Gastrocnemius medialis (tissue), 4 donors: ENCODE measurements at regions not wholly inside any gene's neighbourhood (a gene's known extent, or its start where the extent isn't known, plus 50 kb on each side); places are given as distances from the start of the nearest gene placed in this dataset.

Source experiments
- ATAC-seq, 2 donors: fragments of 150-250 bp; one replicate each; pipeline ENCODE4 v1.9.1; 2016
- DNase-seq, 2 donors: peaks; one replicate each; pipeline ENCODE4 v3.0.0-alpha.2; 2019
- H3K27ac ChIP-seq, 4 donors: fragments of 200-600 bp; sonication (generic); 1 replicate in 1 of 4; 2 replicates in 3 of 4; pipeline ENCODE4 v1.5.1; 2016 to 2018; ENCODE audit warnings: mild to moderate bottlenecking in 2 of 4, moderate library complexity in 1 of 4
- H3K27me3 ChIP-seq, 3 donors: fragments of 200-600 bp; sonication (generic) in 2 of 3; 1 replicate in 1 of 3; 2 replicates in 2 of 3; pipeline versions ENCODE4 v1.5.1 to v1.6.0; 2016 to 2019; ENCODE audit warnings: mild to moderate bottlenecking in 1 of 3, moderate library complexity in 1 of 3
- H3K36me3 ChIP-seq, 2 donors: fragments of 200-600 bp; sonication (generic) in 1 of 2; one replicate each; pipeline ENCODE4 v1.5.1; 2017 to 2018
- H3K4me1 ChIP-seq, 2 donors: fragments of 200-600 bp; sonication (generic) in 1 of 2; one replicate each; pipeline ENCODE4 v1.5.1; 2016 to 2017; ENCODE audit warnings: mild to moderate bottlenecking in 2 of 2
- H3K4me3 ChIP-seq, 4 donors: fragments of 200-600 bp; sonication (generic) in 3 of 4; 1 replicate in 1 of 4; 2 replicates in 3 of 4; pipeline ENCODE4 v1.5.1; 2016 to 2019; ENCODE audit warnings: mild to moderate bottlenecking in 2 of 4
- H3K9me3 ChIP-seq, 3 donors: fragments of 200-600 bp; sonication (generic) in 2 of 3; 1 replicate in 1 of 3; 2 replicates in 2 of 3; pipeline ENCODE4 v1.5.1; 2016 to 2019
- POLR2A ChIP-seq, 2 donors: fragments of 450-650 bp; IDR thresholded peaks; one replicate each; pipeline ENCODE4 v1.6.1; 2017; ENCODE audit warnings: antibody characterized with exemption in 2 of 2, mild to moderate bottlenecking in 2 of 2, moderate library complexity in 2 of 2
- in situ Hi-C, 4 donors: fragments of 200-750 bp; cut with MboI; loops; one replicate each; pipeline versions ENCODE4 v1.15.0 to v1.8.0; 2017; ENCODE audit warnings: low sequenced_read_pairs in 4 of 4
- intact Hi-C: fragments of 100-400 bp; cut with DNase I; formaldehyde crosslinking; loops from one replicate; pipeline ENCODE4 v1.15.1; 2023; ENCODE audit warnings: low total_unique reads
- TF ChIP-seq, protein P1 (sequence below), 5 experiments: fragments of 450-650 bp in 3 of 5; fragments of 200-600 bp in 2 of 5; sonication (generic) in 2 of 5; IDR thresholded peaks in 4 of 5; conservative IDR thresholded peaks in 1 of 5; 1 replicate in 4 of 5; 2 replicates in 1 of 5; pipeline ENCODE4 v1.5.1; 2016 to 2019; ENCODE audit warnings: antibody characterized with exemption in 5 of 5, mild to moderate bottlenecking in 3 of 5, moderate library complexity in 3 of 5

DNA sequence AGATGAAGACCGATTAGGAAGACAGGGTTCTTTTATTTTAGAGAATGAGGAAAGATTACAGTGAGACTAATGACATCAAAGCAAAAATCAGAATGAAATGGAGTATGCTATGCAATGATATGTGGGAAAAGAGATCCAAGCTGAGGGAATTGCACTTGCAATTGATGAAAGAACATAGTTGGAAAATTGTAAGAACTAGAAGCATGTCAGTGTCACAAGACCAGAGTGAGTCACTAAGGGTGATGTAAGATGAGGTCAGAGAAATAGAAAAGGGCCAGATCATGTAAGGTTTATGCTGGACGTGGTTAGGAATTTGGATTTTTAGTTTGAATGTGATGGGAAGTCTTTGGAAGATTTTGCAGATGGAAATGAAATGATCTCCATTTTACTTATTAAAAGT lies 1937.3 kb downstream of the OLFM4 start:
- Histone ChIP-seq H3K9me3 (no peaks in the 10 kb centered on the region), H3K36me3 (no peaks in the 10 kb centered on the region), H3K4me1 (no peaks in the 10 kb centered on the region), H3K4me3 (no peak overlapping the region), H3K27ac (no peak overlapping the region), H3K27me3 (no peaks in the 10 kb centered on the region)
- intact Hi-C loops (no loop called here), in situ Hi-C loops (no loop called here)
- no peak for TF ChIP-seq POLR2A (IDR thresholded peaks at IDR 0.05)
- no peak for DNase-seq
- ATAC-seq: no peak

DNA sequence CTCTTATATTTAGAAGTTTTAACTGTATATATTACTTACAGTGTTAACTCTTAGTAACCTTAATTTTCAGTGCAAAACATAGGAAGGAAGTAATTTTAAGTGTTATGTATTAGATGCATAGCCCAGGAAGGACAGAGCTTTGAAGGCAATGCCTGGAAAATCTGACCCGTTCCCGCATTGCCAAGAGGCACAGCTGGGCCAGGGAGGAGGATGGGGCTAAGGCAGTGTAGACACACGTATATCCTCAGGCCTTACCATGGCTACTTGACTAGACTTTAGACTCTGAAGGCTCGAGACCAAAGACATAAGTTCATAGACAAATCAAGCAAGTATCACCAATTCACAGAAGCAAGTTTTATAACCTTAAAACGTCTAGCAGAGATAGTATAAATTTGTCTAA lies 1944.2 kb downstream of the OLFM4 start:
- Histone ChIP-seq H3K4me3 (no peak overlapping the region), H3K4me1 (no peaks in the 10 kb centered on the region), H3K36me3 (no peaks in the 10 kb centered on the region), H3K27me3 (no peaks in the 10 kb centered on the region), H3K9me3 (no peaks in the 10 kb centered on the region), H3K27ac (no peak overlapping the region)
- DNase-seq (no peak), ATAC-seq (no peak)
- TF ChIP-seq POLR2A (IDR thresholded peaks at IDR 0.05): no peak
- TF ChIP-seq, protein P1, sequence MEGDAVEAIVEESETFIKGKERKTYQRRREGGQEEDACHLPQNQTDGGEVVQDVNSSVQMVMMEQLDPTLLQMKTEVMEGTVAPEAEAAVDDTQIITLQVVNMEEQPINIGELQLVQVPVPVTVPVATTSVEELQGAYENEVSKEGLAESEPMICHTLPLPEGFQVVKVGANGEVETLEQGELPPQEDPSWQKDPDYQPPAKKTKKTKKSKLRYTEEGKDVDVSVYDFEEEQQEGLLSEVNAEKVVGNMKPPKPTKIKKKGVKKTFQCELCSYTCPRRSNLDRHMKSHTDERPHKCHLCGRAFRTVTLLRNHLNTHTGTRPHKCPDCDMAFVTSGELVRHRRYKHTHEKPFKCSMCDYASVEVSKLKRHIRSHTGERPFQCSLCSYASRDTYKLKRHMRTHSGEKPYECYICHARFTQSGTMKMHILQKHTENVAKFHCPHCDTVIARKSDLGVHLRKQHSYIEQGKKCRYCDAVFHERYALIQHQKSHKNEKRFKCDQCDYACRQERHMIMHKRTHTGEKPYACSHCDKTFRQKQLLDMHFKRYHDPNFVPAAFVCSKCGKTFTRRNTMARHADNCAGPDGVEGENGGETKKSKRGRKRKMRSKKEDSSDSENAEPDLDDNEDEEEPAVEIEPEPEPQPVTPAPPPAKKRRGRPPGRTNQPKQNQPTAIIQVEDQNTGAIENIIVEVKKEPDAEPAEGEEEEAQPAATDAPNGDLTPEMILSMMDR (IDR thresholded peaks at IDR 0.05 in 4 of 5, conservative IDR thresholded peaks at IDR 0.05 in 1 of 5): no peak
- in situ Hi-C loops (no loop called here), intact Hi-C loops (no loop called here)

DNA sequence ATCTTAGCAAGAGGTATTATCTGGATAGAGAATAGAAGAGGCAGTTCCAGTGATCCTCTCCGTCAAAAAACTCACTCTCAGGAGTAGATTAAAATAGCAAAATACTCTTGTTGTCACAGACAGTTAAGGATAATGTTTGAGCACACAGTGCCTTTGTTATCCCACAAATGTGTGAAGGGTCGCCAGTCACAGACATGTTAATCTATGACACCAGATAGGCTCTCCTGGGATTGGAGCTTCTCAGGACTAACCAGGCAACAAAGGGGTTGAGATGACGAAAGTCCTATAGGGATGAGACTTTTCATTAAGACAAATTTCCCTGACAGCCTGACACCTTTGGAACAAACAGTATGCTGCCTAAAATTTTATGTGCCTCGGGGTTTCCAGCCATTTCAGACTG lies 1947.1 kb downstream of the OLFM4 start:
- H3K27me3 ChIP-seq: no peaks in the 10 kb centered on the region
- in situ Hi-C loops: no loop called here
- intact Hi-C loops: no loop called here
- H3K27ac ChIP-seq: no peak overlapping the region
- DNase-seq: no peak
- ATAC-seq: no peak
- H3K4me3 ChIP-seq: no peak overlapping the region
- H3K9me3 ChIP-seq: no peaks in the 10 kb centered on the region
- H3K4me1 ChIP-seq: no peaks in the 10 kb centered on the region
- no peaks in the 10 kb centered on the region for H3K36me3 ChIP-seq
- TF ChIP-seq, protein P1 (IDR thresholded peaks at IDR 0.05 in 4 of 5, conservative IDR thresholded peaks at IDR 0.05 in 1 of 5): no peak
- TF ChIP-seq POLR2A (IDR thresholded peaks at IDR 0.05): no peak

DNA sequence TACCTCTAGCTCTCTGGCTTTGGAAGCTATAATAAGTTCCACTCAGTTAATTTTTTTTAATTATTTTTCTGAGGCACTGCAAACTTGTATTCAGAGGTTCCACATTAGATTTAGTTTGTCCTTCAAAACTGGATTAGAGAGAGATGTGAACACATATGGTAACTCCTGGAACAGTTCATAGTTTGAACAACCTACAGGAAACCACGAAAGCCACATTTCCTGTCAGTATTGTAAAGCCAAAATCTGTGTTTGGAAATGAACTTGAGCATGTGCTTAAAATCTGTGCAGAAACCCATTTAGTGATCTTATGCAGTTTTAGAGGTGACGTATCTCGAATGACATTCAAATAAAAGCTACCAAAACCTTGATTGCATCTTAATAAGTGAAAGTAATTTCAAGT lies 1952.0 kb downstream of the OLFM4 start:
- Histone ChIP-seq H3K27ac (no peak overlapping the region), H3K36me3 (no peaks in the 10 kb centered on the region), H3K4me3 (no peak overlapping the region), H3K9me3 (no peaks in the 10 kb centered on the region), H3K4me1 (no peaks in the 10 kb centered on the region), H3K27me3 (no peaks in the 10 kb centered on the region)
- no peak for DNase-seq
- TF ChIP-seq POLR2A (IDR thresholded peaks at IDR 0.05): no peak
- TF ChIP-seq, protein P1 (IDR thresholded peaks at IDR 0.05 in 4 of 5, conservative IDR thresholded peaks at IDR 0.05 in 1 of 5): no peak
- intact Hi-C loops (no loop called here), in situ Hi-C loops (no loop called here)
- no peak for ATAC-seq

DNA sequence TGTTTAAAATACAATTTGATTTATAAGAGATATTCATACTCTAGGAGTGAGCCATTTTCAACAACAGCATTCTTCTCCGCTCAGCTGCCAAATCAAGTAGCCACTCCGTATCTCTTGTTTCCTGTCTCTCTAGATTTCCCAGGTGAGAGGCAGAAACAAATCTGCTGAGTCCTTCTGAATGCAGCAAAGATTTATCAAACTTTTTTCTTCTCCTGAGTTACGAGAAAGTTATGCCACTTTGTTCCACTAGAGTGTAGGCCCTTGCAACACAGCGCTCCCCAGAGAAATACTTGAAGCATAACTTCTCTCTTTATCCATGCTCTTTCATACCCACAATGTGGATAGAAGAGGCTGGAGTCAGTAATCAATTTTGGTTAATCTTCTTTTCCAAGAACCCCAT lies 1960.8 kb downstream of the OLFM4 start:
- H3K9me3 ChIP-seq: no peaks in the 10 kb centered on the region
- no peak for ATAC-seq
- in situ Hi-C loops: no loop called here
- intact Hi-C loops: no loop called here
- no peaks in the 10 kb centered on the region for H3K27me3 ChIP-seq
- no peaks in the 10 kb centered on the region for H3K36me3 ChIP-seq
- TF ChIP-seq, protein P1 (IDR thresholded peaks at IDR 0.05 in 4 of 5, conservative IDR thresholded peaks at IDR 0.05 in 1 of 5): no peak
- no peak for TF ChIP-seq POLR2A (IDR thresholded peaks at IDR 0.05)
- no peak overlapping the region for H3K27ac ChIP-seq
- no peak overlapping the region for H3K4me3 ChIP-seq
- no peaks in the 10 kb centered on the region for H3K4me1 ChIP-seq
- no peak for DNase-seq
